Trophoblast cell (in vitro differentiated cells and primary cell): ENCODE measurements at regions not wholly inside any gene's neighbourhood (a gene's known extent, or its start where the extent isn't known, plus 50 kb on each side); places are given as distances from the start of the nearest gene placed in this dataset.
"Not testable (repeated sequence)": the region's sequence is repeated elsewhere in the genome, so short reads cannot be mapped to it uniquely, and the experiment has no call there.

Source experiments
- DNase-seq, 2 donors: peaks; one replicate each; pipeline ENCODE4 v3.0.0-alpha.2; 2016
- H2AFZ ChIP-seq: 2 replicates; pipeline ENCODE4 v1.6.1; 2013; ENCODE audit warnings: low read length, moderate library complexity, mild to moderate bottlenecking; ENCODE audit not compliant: insufficient read depth, poor library complexity
- H2AK5ac ChIP-seq: 2 replicates; pipeline ENCODE4 v1.6.1; 2013; ENCODE audit warnings: mild to moderate bottlenecking, low read length
- H2BK120ac ChIP-seq: 2 replicates; pipeline ENCODE4 v1.6.1; 2013; ENCODE audit warnings: low read length, mild to moderate bottlenecking, moderate library complexity; ENCODE audit not compliant: insufficient read depth, poor library complexity
- H2BK12ac ChIP-seq: 2 replicates; pipeline ENCODE4 v1.6.1; 2013; ENCODE audit warnings: mild to moderate bottlenecking, low read length, moderate library complexity
- H2BK5ac ChIP-seq: 2 replicates; pipeline ENCODE4 v1.6.1; 2013; ENCODE audit warnings: low read length, low read depth, moderate library complexity, mild to moderate bottlenecking; ENCODE audit not compliant: poor library complexity
- H3K14ac ChIP-seq: 2 replicates; pipeline ENCODE4 v1.6.1; 2013; ENCODE audit warnings: mild to moderate bottlenecking, low read length
- H3K18ac ChIP-seq: 2 replicates; pipeline ENCODE4 v1.6.1; 2013; ENCODE audit warnings: mild to moderate bottlenecking, low read length
- H3K23ac ChIP-seq: 2 replicates; pipeline ENCODE4 v1.6.1; 2013; ENCODE audit warnings: low read length
- H3K27ac ChIP-seq: 2 replicates; pipeline ENCODE4 v1.5.1; 2013; ENCODE audit warnings: low read depth, mild to moderate bottlenecking, inconsistent platforms, low read length, moderate library complexity
- H3K27me3 ChIP-seq: 2 replicates; pipeline ENCODE4 v1.6.1; 2013; ENCODE audit warnings: inconsistent platforms, mild to moderate bottlenecking, low read length, moderate library complexity; ENCODE audit not compliant: insufficient read depth
- H3K36me3 ChIP-seq, 2 experiments: 1 replicate in 1 of 2; 2 replicates in 1 of 2; pipeline ENCODE4 v1.6.1; 2013; ENCODE audit warnings: low read length in 2 of 2, mild to moderate bottlenecking in 2 of 2, moderate library complexity in 1 of 2; ENCODE audit not compliant: insufficient read depth in 2 of 2, control insufficient read depth in 1 of 2
- H3K4ac ChIP-seq: 2 replicates; pipeline ENCODE4 v1.6.1; 2013; ENCODE audit warnings: low read depth, mild to moderate bottlenecking, low read length, moderate library complexity
- H3K4me1 ChIP-seq, 2 experiments: 1 replicate in 1 of 2; 2 replicates in 1 of 2; pipeline ENCODE4 v1.6.1; 2013; ENCODE audit warnings: low read length in 2 of 2, mild to moderate bottlenecking in 2 of 2, moderate library complexity in 1 of 2; ENCODE audit not compliant: insufficient read depth in 2 of 2, control insufficient read depth in 1 of 2
- H3K4me2 ChIP-seq: 2 replicates; pipeline ENCODE4 v1.6.1; 2013; ENCODE audit warnings: inconsistent platforms, mild to moderate bottlenecking, low read length, moderate library complexity
- H3K4me3 ChIP-seq: 2 replicates; pipeline ENCODE4 v1.5.1; 2013; ENCODE audit warnings: mild to moderate bottlenecking, low read depth, low read length, inconsistent platforms
- H3K79me1 ChIP-seq: one replicate; pipeline ENCODE4 v1.6.1; 2013; ENCODE audit warnings: low read length
- H3K79me2 ChIP-seq: 2 replicates; pipeline ENCODE4 v1.6.1; 2013; ENCODE audit warnings: low read length, mild to moderate bottlenecking; ENCODE audit not compliant: control insufficient read depth, insufficient read depth, poor library complexity
- H3K9ac ChIP-seq: 2 replicates; pipeline ENCODE4 v1.6.1; 2013; ENCODE audit warnings: mild to moderate bottlenecking, low read length
- H3K9me3 ChIP-seq: 2 replicates; pipeline ENCODE4 v1.6.1; 2013; ENCODE audit warnings: low read depth, mild to moderate bottlenecking, control low read depth, inconsistent platforms, low read length; ENCODE audit not compliant: insufficient read depth
- H4K12ac ChIP-seq: 2 replicates; pipeline ENCODE4 v1.6.1; 2013; ENCODE audit warnings: low read depth, mild to moderate bottlenecking, low read length, moderate library complexity
- H4K8ac ChIP-seq: 2 replicates; pipeline ENCODE4 v1.6.1; 2013; ENCODE audit warnings: low read depth, mild to moderate bottlenecking, low read length, moderate library complexity
- H4K91ac ChIP-seq: one replicate; pipeline ENCODE4 v1.6.1; 2013; ENCODE audit warnings: low read depth, mild to moderate bottlenecking, low read length, moderate library complexity
- WGBS: extraction: QIAGEN DNeasy Blood & Tissue Kit; methylation state at CpG from one replicate; pipeline ENCODE4 v1.1.7; 2013; ENCODE audit warnings: missing lambda C conversion rate; ENCODE audit not compliant: insufficient read length, insufficient coverage; ENCODE audit errors: extremely low coverage; 5-methylcytosine and 5-hydroxymethylcytosine counted together

GRCh38 chr10:64785816-64786215, 1264.6 kb downstream of the REEP3 start:
- Histone ChIP-seq H2BK120ac (no peak overlapping the region), H3K4me3 (no peak overlapping the region), H3K79me2 (no peaks in the 10 kb centered on the region), H3K9ac (no peak overlapping the region), H4K12ac (no peak overlapping the region), H2BK5ac (no peak overlapping the region), H3K79me1 (no peaks in the 10 kb centered on the region), H3K27me3 (no peaks in the 10 kb centered on the region), H3K27ac (no peak overlapping the region), H4K91ac (no peak overlapping the region), H2BK12ac (no peak overlapping the region), H4K8ac (no peak overlapping the region), H2AK5ac (no peak overlapping the region), H3K18ac (no peak overlapping the region), H3K9me3 (peaks cover 4% of the 10 kb centered on the region), H3K4me2 (no peak overlapping the region), H3K23ac (no peak overlapping the region), H3K14ac (no peak overlapping the region), H3K4me1 (no peaks in the 10 kb centered on the region), H3K36me3 (no peaks in the 10 kb centered on the region), H3K4ac (no peak overlapping the region), H2AFZ (no peak overlapping the region)
- no CpG with 5 or more reads among the region's 3 CpGs for WGBS
- no peak for DNase-seq

DNA sequence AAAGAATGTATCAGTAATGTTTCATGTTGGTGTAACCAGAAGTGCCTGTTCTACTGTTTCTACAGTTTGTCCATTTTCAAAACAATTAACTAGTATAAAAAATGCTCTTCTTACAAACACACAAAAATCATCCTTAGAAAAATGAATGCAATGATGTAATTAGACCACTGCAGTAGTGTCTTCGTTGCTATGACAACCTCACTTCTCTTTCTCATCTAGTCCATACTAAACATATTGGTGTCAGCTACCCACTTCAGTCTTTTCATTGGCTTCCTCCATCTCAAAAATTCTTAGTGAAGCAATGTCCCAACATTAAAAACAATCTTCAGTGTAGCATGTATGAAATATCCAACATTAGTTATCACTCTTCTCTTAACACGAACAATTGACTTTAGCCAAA, 1265.8 kb downstream of the REEP3 start:
- no peak overlapping the region for H3K4me2 ChIP-seq
- H3K4me3 ChIP-seq, result no peak overlapping the region
- H3K4me1 ChIP-seq, result no peaks in the 10 kb centered on the region
- H2AK5ac ChIP-seq, result no peak overlapping the region
- H2BK120ac ChIP-seq, result no peak overlapping the region
- 100% methylated on average over 1 of the region's 2 CpGs for WGBS
- H3K27me3 ChIP-seq, result no peaks in the 10 kb centered on the region
- H2AFZ ChIP-seq, result no peak overlapping the region
- H2BK5ac ChIP-seq, result no peak overlapping the region
- H4K12ac ChIP-seq, result no peak overlapping the region
- no peak overlapping the region for H2BK12ac ChIP-seq
- no peak overlapping the region for H3K18ac ChIP-seq
- no peak overlapping the region for H3K9ac ChIP-seq
- no peaks in the 10 kb centered on the region for H3K36me3 ChIP-seq
- no peak overlapping the region for H4K8ac ChIP-seq
- no peak overlapping the region for H3K27ac ChIP-seq
- no peaks in the 10 kb centered on the region for H3K79me2 ChIP-seq
- no peaks in the 10 kb centered on the region for H3K79me1 ChIP-seq
- no peak overlapping the region for H4K91ac ChIP-seq
- H3K23ac ChIP-seq, result no peak overlapping the region
- H3K4ac ChIP-seq, result no peak overlapping the region
- DNase-seq, result no peak
- H3K9me3 ChIP-seq, result peaks cover 4% of the 10 kb centered on the region
- no peak overlapping the region for H3K14ac ChIP-seq

DNA sequence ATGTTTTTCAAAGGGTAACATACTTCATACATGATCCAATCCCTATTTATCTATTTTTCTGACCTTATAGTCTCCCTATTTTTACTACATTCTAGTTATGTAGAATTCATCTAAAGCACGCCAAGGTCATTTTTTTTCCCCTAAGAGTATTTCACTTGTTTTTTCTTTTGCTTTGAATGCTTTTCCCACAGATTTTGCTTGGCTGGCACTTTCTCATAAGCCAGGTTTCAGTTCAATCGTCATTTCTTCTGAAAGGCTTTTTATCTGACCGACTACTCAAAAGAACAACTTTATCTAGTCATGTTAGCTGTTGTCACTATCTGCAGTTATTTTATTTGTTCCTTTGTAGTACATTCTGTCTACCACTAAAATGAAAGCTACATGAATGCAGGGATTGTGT, 1274.6 kb downstream of the REEP3 start:
- no peak overlapping the region for H4K12ac ChIP-seq
- H3K36me3 ChIP-seq, result no peaks in the 10 kb centered on the region
- H2AFZ ChIP-seq, result no peak overlapping the region
- no peak overlapping the region for H3K4me2 ChIP-seq
- no peaks in the 10 kb centered on the region for H3K27me3 ChIP-seq
- no peaks in the 10 kb centered on the region for H3K4me1 ChIP-seq
- H3K18ac ChIP-seq, result no peak overlapping the region
- H3K23ac ChIP-seq, result no peak overlapping the region
- H3K9ac ChIP-seq, result no peak overlapping the region
- H2BK5ac ChIP-seq, result no peak overlapping the region
- H4K91ac ChIP-seq, result no peak overlapping the region
- H3K79me1 ChIP-seq, result no peaks in the 10 kb centered on the region
- H3K27ac ChIP-seq, result no peak overlapping the region
- no peak overlapping the region for H4K8ac ChIP-seq
- H2BK120ac ChIP-seq, result no peak overlapping the region
- no peak overlapping the region for H3K4me3 ChIP-seq
- no peaks in the 10 kb centered on the region for H3K79me2 ChIP-seq
- DNase-seq, result no peak
- no peak overlapping the region for H3K4ac ChIP-seq
- H3K14ac ChIP-seq, result no peak overlapping the region
- WGBS, result no CpG with 5 or more reads among the region's 3 CpGs
- no peaks in the 10 kb centered on the region for H3K9me3 ChIP-seq
- H2BK12ac ChIP-seq, result no peak overlapping the region
- H2AK5ac ChIP-seq, result no peak overlapping the region

- Histone ChIP-seq H3K79me2 (no peaks in the 10 kb centered on the region), H3K79me1 (no peaks in the 10 kb centered on the region), H2BK12ac (no peak overlapping the region), H3K27me3 (no peaks in the 10 kb centered on the region), H3K23ac (no peak overlapping the region), H4K8ac (no peak overlapping the region), H2BK120ac (no peak overlapping the region), H3K9me3 (no peaks in the 10 kb centered on the region), H3K9ac (no peak overlapping the region), H2AFZ (no peak overlapping the region), H3K4me3 (no peak overlapping the region), H2BK5ac (no peak overlapping the region), H4K12ac (no peak overlapping the region), H3K4me1 (no peaks in the 10 kb centered on the region), H3K18ac (no peak overlapping the region), H3K36me3 (no peaks in the 10 kb centered on the region), H4K91ac (no peak overlapping the region), H3K4me2 (no peak overlapping the region), H3K4ac (no peak overlapping the region), H3K14ac (no peak overlapping the region), H2AK5ac (no peak overlapping the region), H3K27ac (no peak overlapping the region)
- no peak for DNase-seq
- no CpG with 5 or more reads among the region's 1 CpG for WGBS
Measured at GRCh38 chr10:64798297-64798696, 1277.1 kb downstream of the REEP3 start.

GRCh38 chr10:64808233-64808632, 1287.0 kb downstream of the REEP3 start:
- H2AFZ ChIP-seq, H3K4ac ChIP-seq, H3K4me3 ChIP-seq, H3K36me3 ChIP-seq, H3K18ac ChIP-seq, H3K9ac ChIP-seq, H3K23ac ChIP-seq, H3K27ac ChIP-seq, H2BK5ac ChIP-seq, H3K27me3 ChIP-seq, H3K79me1 ChIP-seq, H3K4me1 ChIP-seq, H4K91ac ChIP-seq, H3K4me2 ChIP-seq, H3K14ac ChIP-seq, H2BK120ac ChIP-seq, H3K79me2 ChIP-seq, H4K8ac ChIP-seq, H2AK5ac ChIP-seq, H4K12ac ChIP-seq, H2BK12ac ChIP-seq, DNase-seq, H3K9me3 ChIP-seq: not testable (repeated sequence)
